Panc1 (cell line): ENCODE measurements at regions not wholly inside any gene's neighbourhood (a gene's known extent, or its start where the extent isn't known, plus 50 kb on each side); places are given as distances from the start of the nearest gene placed in this dataset.

ENCODE experiments used
- ATAC-seq: fragments of 200-7000 bp; cut with Tn5 transposase; 2 replicates; pipeline ENCODE4 v1.9.1; 2020; ENCODE audit warnings: mild to moderate bottlenecking, moderate library complexity
- BruUV-seq: library from RNA; stranded (reverse); fragments of 400-500 nt; replicated peaks from 2 replicates; lab custom pipeline; 2021; lab: Mats Ljungman, UMichigan
- CTCF ChIA-PET: fragments of 300-600 bp; sonication (Branson Sonifier 250); formaldehyde crosslinking; loops from one replicate; lab custom pipeline; 2022; ENCODE audit warnings: antibody characterized with exemption; lab: Charles Lee
- POLR2A ChIA-PET: fragments of 300-600 bp; sonication (Branson Sonifier 250); formaldehyde crosslinking; loops from one replicate; lab custom pipeline; 2022; ENCODE audit warnings: antibody characterized with exemption; lab: Charles Lee
- DNase-seq: peaks from one replicate; pipeline ENCODE4 v3.0.0-alpha.2; 2010; ENCODE audit warnings: low read depth, low spot score
- H3K27ac ChIP-seq: 2 replicates; pipeline ENCODE4 v1.5.1; 2011; ENCODE audit warnings: mild to moderate bottlenecking, low read length, inconsistent platforms
- H3K27me3 ChIP-seq: fragments of 200-500 bp; sonication (Bioruptor generic); 2 replicates; pipeline ENCODE4 v1.6.0; 2014; ENCODE audit warnings: low read length, inconsistent platforms; ENCODE audit not compliant: control insufficient read depth, insufficient read depth
- H3K36me3 ChIP-seq: fragments of 200-500 bp; sonication (Bioruptor generic); 2 replicates; pipeline ENCODE4 v1.5.1; 2014; ENCODE audit warnings: inconsistent platforms, mild to moderate bottlenecking, low read length, moderate library complexity; ENCODE audit not compliant: control insufficient read depth, insufficient read depth
- H3K4me1 ChIP-seq: 2 replicates; pipeline ENCODE4 v1.5.1; 2011; ENCODE audit warnings: inconsistent platforms, mild to moderate bottlenecking, low read length, moderate library complexity; ENCODE audit not compliant: control insufficient read depth, insufficient read depth
- H3K4me3 ChIP-seq, 2 experiments: 2 replicates each; pipeline ENCODE4 v1.5.1; 2011 to 2012; ENCODE audit warnings: low read depth in 2 of 2, low read length in 2 of 2, mild to moderate bottlenecking in 2 of 2, inconsistent platforms in 1 of 2, moderate library complexity in 1 of 2
- H3K9me3 ChIP-seq: fragments of 200-500 bp; sonication (Bioruptor generic); 2 replicates; pipeline ENCODE4 v1.5.1; 2014; ENCODE audit warnings: low read depth, mild to moderate bottlenecking, inconsistent platforms, low read length, moderate library complexity; ENCODE audit not compliant: control insufficient read depth, insufficient read depth
- POLR2AphosphoS5 ChIP-seq: IDR thresholded peaks from 2 replicates; pipeline ENCODE4 v1.6.1; 2012; ENCODE audit warnings: mild to moderate bottlenecking, low read depth, low read length, moderate library complexity
- SIN3A ChIP-seq: IDR thresholded peaks from 2 replicates; pipeline ENCODE4 v1.6.1; 2012; ENCODE audit warnings: low read depth, mild to moderate bottlenecking, low read length, moderate library complexity, borderline replicate concordance; ENCODE audit not compliant: insufficient read depth
- TCF7L2 ChIP-seq: IDR thresholded peaks from 2 replicates; pipeline ENCODE4 v1.6.1; 2011; ENCODE audit warnings: mild to moderate bottlenecking, low read depth, low read length, inconsistent platforms
- in situ Hi-C: cut with HindIII; loops from 2 replicates; pipeline ENCODE4 v1.10.0; 2016; ENCODE audit warnings: low sequenced_read_pairs, low pct_unique_long_range_greater_than_20kb
- intact Hi-C: fragments of 100-400 bp; cut with micrococcal nuclease; formaldehyde crosslinking; loops from one replicate; pipeline ENCODE4 v1.10.0; 2022; ENCODE audit not compliant: unreplicated experiment
- TF ChIP-seq, protein P1 (sequence below): fragments of 450-650 bp; IDR thresholded peaks from 2 replicates; pipeline ENCODE4 v1.5.1; 2017; ENCODE audit warnings: mild to moderate bottlenecking
- TF ChIP-seq, protein P2 (sequence below), 2 experiments: IDR thresholded peaks; 2 replicates each; pipeline ENCODE4 v1.6.1; 2011 to 2012; ENCODE audit warnings: low read depth in 2 of 2, control low read depth in 1 of 2, low read length in 1 of 2, mild to moderate bottlenecking in 1 of 2, moderate library complexity in 1 of 2; ENCODE audit not compliant: insufficient read depth in 1 of 2

DNA sequence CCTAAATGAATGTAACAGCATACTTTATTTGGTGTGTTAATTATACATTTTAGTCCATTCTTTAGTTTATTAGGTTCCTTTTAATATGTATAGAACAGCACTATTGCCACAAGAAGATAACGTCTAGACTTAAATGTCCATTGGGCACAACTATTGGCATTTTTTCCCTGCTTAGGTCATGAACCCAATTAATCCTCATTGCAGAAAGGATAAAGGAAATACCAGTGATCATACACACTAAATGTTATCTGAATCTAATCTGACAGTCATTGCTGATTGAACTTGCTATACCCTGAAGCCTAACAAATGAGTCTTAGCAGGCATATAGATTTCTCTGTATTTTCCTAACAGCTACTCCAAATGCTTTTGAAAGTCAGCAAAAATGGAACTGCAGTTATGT, 2250.0 kb upstream of the AGA start:
- H3K27me3 ChIP-seq, result no peaks in the 10 kb centered on the region
- no peaks in the 10 kb centered on the region for H3K36me3 ChIP-seq
- no peaks in the 10 kb centered on the region for H3K4me1 ChIP-seq
- ChIA-PET POLR2A (no interaction called here), CTCF (no interaction called here)
- in situ Hi-C loops (no loop called here), intact Hi-C loops (no loop called here)
- ATAC-seq, result no peak
- H3K4me3 ChIP-seq, result no peak overlapping the region
- TF ChIP-seq, protein P1, sequence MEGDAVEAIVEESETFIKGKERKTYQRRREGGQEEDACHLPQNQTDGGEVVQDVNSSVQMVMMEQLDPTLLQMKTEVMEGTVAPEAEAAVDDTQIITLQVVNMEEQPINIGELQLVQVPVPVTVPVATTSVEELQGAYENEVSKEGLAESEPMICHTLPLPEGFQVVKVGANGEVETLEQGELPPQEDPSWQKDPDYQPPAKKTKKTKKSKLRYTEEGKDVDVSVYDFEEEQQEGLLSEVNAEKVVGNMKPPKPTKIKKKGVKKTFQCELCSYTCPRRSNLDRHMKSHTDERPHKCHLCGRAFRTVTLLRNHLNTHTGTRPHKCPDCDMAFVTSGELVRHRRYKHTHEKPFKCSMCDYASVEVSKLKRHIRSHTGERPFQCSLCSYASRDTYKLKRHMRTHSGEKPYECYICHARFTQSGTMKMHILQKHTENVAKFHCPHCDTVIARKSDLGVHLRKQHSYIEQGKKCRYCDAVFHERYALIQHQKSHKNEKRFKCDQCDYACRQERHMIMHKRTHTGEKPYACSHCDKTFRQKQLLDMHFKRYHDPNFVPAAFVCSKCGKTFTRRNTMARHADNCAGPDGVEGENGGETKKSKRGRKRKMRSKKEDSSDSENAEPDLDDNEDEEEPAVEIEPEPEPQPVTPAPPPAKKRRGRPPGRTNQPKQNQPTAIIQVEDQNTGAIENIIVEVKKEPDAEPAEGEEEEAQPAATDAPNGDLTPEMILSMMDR, result no peak
- TF ChIP-seq, protein P2, sequence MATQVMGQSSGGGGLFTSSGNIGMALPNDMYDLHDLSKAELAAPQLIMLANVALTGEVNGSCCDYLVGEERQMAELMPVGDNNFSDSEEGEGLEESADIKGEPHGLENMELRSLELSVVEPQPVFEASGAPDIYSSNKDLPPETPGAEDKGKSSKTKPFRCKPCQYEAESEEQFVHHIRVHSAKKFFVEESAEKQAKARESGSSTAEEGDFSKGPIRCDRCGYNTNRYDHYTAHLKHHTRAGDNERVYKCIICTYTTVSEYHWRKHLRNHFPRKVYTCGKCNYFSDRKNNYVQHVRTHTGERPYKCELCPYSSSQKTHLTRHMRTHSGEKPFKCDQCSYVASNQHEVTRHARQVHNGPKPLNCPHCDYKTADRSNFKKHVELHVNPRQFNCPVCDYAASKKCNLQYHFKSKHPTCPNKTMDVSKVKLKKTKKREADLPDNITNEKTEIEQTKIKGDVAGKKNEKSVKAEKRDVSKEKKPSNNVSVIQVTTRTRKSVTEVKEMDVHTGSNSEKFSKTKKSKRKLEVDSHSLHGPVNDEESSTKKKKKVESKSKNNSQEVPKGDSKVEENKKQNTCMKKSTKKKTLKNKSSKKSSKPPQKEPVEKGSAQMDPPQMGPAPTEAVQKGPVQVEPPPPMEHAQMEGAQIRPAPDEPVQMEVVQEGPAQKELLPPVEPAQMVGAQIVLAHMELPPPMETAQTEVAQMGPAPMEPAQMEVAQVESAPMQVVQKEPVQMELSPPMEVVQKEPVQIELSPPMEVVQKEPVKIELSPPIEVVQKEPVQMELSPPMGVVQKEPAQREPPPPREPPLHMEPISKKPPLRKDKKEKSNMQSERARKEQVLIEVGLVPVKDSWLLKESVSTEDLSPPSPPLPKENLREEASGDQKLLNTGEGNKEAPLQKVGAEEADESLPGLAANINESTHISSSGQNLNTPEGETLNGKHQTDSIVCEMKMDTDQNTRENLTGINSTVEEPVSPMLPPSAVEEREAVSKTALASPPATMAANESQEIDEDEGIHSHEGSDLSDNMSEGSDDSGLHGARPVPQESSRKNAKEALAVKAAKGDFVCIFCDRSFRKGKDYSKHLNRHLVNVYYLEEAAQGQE (IDR thresholded peaks at IDR 0.05; ENCODE audit: insufficient read depth in 1 of 2, low read depth in 2 of 2, low read length in 1 of 2), result no peak
- TF ChIP-seq SIN3A (no peak), POLR2AphosphoS5 (no peak), TCF7L2 (no peak)
- no TSS peak for BruUV-seq
- no peak for DNase-seq
- no peak overlapping the region for H3K27ac ChIP-seq
- no peaks in the 10 kb centered on the region for H3K9me3 ChIP-seq

DNA sequence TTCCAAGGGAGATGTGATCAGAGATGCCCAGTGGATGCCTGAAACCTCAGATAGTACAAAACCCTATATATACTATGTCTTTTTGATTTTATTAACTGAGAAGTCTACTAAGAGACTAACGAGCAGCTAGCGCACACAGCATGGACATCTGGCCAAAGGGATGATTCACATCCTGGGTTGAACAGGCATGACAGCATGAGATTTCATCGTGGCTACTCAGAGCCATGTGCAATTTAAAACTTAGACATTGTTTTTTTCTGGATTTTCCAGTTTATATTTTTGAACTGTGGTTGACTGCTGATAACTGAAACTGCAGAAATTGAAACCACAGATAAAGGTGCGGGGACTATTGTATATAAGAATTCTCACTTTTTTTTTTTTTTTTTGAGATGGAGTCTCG, 2252.9 kb upstream of the AGA start:
- ChIA-PET POLR2A (no interaction called here), CTCF (no interaction called here)
- BruUV-seq, result no TSS peak
- intact Hi-C loops, result no loop called here
- in situ Hi-C loops, result no loop called here
- Histone ChIP-seq H3K27me3 (no peaks in the 10 kb centered on the region), H3K9me3 (no peaks in the 10 kb centered on the region), H3K4me1 (no peaks in the 10 kb centered on the region), H3K36me3 (no peaks in the 10 kb centered on the region), H3K4me3 (no peak overlapping the region), H3K27ac (no peak overlapping the region)
- TF ChIP-seq, protein P2 (IDR thresholded peaks at IDR 0.05; ENCODE audit: insufficient read depth in 1 of 2, low read depth in 2 of 2, low read length in 1 of 2), result no peak
- DNase-seq (no peak), ATAC-seq (no peak)
